ENCODE measurements at regions not wholly inside any gene's neighbourhood (a gene's known extent, or its start where the extent isn't known, plus 50 kb on each side); places are given as distances from the start of the nearest gene placed in this dataset.

DNA sequence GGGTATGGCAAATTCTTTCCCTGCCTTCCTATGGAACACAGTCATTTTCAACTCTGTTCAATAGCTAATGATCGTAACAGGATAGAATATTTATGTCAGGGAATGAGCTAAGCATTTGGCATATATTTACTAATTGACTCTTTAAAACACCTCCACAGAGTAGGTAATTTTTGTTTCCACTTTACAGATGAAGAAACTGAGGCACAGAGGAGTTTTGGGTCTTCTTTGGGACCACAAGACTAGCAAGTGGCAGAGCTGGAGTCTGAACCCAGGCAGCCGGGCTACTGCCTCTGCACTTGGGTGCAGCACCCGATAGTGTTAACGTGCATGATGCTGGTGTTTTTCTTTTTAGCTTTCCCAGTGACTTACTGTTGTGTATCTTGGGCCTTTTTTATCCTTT, 384.0 kb downstream of the SFMBT2 start (continued):
- TF ChIP-seq NRL (CRISPR knock-in tag; IDR thresholded peaks at IDR 0.05; ENCODE audit: borderline replicate concordance), result no peak
- no peak for TF ChIP-seq ZNF605 (CRISPR knock-in tag; IDR thresholded peaks at IDR 0.05)
- no peak for TF ChIP-seq SYNCRIP (IDR thresholded peaks at IDR 0.05; ENCODE audit: insufficient read depth, low read depth, low read length)
- no peak for TF ChIP-seq RXRA (CRISPR knock-in tag; IDR thresholded peaks at IDR 0.05)
- TF ChIP-seq ZIK1 (CRISPR knock-in tag; IDR thresholded peaks at IDR 0.05; ENCODE audit: borderline replicate concordance, low read depth), result no peak
- TF ChIP-seq, protein P1, sequence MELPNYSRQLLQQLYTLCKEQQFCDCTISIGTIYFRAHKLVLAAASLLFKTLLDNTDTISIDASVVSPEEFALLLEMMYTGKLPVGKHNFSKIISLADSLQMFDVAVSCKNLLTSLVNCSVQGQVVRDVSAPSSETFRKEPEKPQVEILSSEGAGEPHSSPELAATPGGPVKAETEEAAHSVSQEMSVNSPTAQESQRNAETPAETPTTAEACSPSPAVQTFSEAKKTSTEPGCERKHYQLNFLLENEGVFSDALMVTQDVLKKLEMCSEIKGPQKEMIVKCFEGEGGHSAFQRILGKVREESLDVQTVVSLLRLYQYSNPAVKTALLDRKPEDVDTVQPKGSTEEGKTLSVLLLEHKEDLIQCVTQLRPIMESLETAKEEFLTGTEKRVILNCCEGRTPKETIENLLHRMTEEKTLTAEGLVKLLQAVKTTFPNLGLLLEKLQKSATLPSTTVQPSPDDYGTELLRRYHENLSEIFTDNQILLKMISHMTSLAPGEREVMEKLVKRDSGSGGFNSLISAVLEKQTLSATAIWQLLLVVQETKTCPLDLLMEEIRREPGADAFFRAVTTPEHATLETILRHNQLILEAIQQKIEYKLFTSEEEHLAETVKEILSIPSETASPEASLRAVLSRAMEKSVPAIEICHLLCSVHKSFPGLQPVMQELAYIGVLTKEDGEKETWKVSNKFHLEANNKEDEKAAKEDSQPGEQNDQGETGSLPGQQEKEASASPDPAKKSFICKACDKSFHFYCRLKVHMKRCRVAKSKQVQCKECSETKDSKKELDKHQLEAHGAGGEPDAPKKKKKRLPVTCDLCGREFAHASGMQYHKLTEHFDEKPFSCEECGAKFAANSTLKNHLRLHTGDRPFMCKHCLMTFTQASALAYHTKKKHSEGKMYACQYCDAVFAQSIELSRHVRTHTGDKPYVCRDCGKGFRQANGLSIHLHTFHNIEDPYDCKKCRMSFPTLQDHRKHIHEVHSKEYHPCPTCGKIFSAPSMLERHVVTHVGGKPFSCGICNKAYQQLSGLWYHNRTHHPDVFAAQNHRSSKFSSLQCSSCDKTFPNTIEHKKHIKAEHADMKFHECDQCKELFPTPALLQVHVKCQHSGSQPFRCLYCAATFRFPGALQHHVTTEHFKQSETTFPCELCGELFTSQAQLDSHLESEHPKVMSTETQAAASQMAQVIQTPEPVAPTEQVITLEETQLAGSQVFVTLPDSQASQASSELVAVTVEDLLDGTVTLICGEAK (IDR thresholded peaks at IDR 0.05), result no peak
- TF ChIP-seq, protein P1 (CRISPR knock-in tag; IDR thresholded peaks at IDR 0.05), result no peak
